ENCODE measurements at regions not wholly inside any gene's neighbourhood (a gene's known extent, or its start where the extent isn't known, plus 50 kb on each side); places are given as distances from the start of the nearest gene placed in this dataset.
A peak's percentile ranks its signal among the peaks of the same experiment; 100 is the strongest.

DNA sequence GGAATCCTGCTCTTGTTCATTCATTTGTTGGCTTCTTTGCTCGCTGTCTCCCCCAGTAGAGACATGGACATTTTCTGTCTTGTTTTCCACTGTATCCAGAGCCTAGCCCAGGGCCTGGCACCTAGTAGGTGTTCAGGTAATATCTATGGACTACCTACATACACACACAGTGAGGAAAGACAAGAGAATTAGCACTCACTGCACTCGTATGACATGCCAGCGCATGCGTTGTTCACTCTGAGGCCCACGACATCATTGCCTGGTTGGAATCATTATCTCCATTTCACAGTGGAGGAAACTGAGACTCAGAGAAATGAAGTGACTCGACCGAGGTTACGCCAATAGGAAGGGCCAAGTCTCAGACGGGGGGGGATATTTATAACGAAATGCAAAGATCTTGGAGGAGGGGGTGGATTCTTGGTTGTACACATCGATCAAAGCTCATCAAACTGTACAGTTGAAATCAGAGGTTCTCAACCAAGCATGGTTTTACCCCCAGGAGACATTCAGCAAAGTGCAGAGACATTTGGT, 140.1 kb upstream of the PTPN1 start:
- Histone ChIP-seq H3K9me2 (ENCODE audit: insufficient read depth) (no peaks in the 10 kb centered on the region), H3K9me3 (ENCODE audit: insufficient read depth, low read depth) (no peaks in the 10 kb centered on the region), H3K4me1 (replicated peaks; ENCODE audit: insufficient read depth) (peaks cover 57% of the 10 kb centered on the region), H3K79me2 (ENCODE audit: low read depth) (no peaks in the 10 kb centered on the region), H2AFZ (no peak overlapping the region), H4K20me1 (ENCODE audit: insufficient read depth) (no peaks in the 10 kb centered on the region), H3K4me2 (no peak overlapping the region), H3K36me3 (ENCODE audit: low read depth) (no peaks in the 10 kb centered on the region), H3K27ac (no peak overlapping the region), H3F3A (ENCODE audit: insufficient read depth, low read depth) (peaks cover 35% of the 10 kb centered on the region), H3K4me3 (no peak overlapping the region), H3K27me3 (ENCODE audit: insufficient read depth, low read depth) (no peaks in the 10 kb centered on the region)
- DNase-seq: no peak
- TF ChIP-seq CTCF (conservative IDR thresholded peaks at IDR 0.05): no peak
- TF ChIP-seq EZH2 (IDR thresholded peaks at IDR 0.05; ENCODE audit: low read depth): no peak
- no TSS peak for BruUV-seq (replicated peaks)
- CTCF ChIA-PET: no interaction called here
- POLR2A ChIA-PET (ENCODE audit: unreplicated experiment): interaction anchor here (0.5 kb wide), 1 partner anchor 218 kb away, joined by 3 read pairs; no protein-coding TSS in a partner anchor
- intact Hi-C loops (cut with micrococcal nuclease; ENCODE audit: unreplicated experiment): loop anchor here (5.0 kb wide), 2 partner anchors 38 to 92 kb away; no protein-coding TSS in a partner anchor

DNA sequence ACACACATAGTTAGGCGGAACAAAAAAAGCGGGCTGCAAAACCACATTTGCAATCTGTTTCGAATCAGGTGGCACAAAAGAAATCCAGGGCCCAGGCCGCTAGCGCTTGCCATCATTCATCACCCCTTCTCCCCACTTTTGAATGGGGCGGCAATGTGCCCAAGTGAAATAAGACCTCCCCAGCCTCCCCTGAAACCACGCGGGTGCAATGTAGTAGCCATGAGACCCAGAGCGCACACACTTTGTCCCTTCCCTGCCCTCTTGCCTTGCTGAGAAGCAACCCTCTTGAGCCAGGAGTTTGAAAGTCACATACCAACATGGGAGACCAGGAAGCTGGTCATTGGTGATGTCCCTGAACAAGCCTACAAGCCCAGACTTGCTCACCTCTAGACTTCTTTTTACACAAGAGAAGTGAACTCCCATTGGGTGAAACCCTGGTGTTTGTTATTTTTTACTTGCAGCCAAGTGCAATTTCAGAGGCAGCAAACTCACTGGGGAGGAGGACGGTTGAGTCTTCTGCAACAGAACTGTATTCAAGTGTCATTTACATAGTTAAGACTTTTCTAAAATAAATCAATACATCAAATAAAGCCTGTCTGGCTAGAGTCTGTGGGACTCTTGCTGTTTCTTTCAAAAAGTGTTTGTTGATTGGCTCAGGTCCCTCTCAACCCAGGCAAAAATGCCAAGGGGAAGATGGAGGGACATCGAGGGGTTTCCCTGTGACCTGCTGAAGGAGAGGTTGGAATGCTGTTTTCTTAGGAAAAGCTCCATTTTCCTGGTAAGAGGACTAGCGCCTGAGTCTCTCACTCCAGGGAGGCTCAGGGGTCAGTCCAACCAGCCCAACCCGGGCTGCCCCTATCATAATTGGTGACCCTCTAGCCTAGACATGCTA, 138.1 kb upstream of the PTPN1 start:
- POLR2A ChIA-PET (ENCODE audit: unreplicated experiment): interaction anchor here (0.6 kb wide), 1 partner anchor 81 kb away, joined by 12 read pairs; no protein-coding TSS in a partner anchor
- no peak overlapping the region for H2AFZ ChIP-seq
- no peak overlapping the region for H3K4me3 ChIP-seq
- peaks cover 31% of the 10 kb centered on the region for H3F3A ChIP-seq (ENCODE audit: insufficient read depth, low read depth)
- no peaks in the 10 kb centered on the region for H3K9me2 ChIP-seq (ENCODE audit: insufficient read depth)
- H3K36me3 ChIP-seq (ENCODE audit: low read depth): no peaks in the 10 kb centered on the region
- TSS peak; percentile 94 for BruUV-seq (replicated peaks)
- intact Hi-C loops (cut with micrococcal nuclease; ENCODE audit: unreplicated experiment): loop anchor here (5.0 kb wide), 2 partner anchors 40 to 90 kb away; no protein-coding TSS in a partner anchor
- TF ChIP-seq CTCF (conservative IDR thresholded peaks at IDR 0.05) (no peak), EZH2 (IDR thresholded peaks at IDR 0.05; ENCODE audit: low read depth) (no peak)
- H3K27ac ChIP-seq: peak overlapping the region; percentile 21
- peak in 1 of 2 experiments; percentile 45 for DNase-seq
- CTCF ChIA-PET: interaction anchor here (0.7 kb wide), 1 partner anchor 51 kb away, joined by 3 read pairs; no protein-coding TSS in a partner anchor
- no peaks in the 10 kb centered on the region for H3K9me3 ChIP-seq (ENCODE audit: insufficient read depth, low read depth)
- peak overlapping the region; percentile 42 for H3K4me2 ChIP-seq
- peaks cover 57% of the 10 kb centered on the region for H3K4me1 ChIP-seq (replicated peaks; ENCODE audit: insufficient read depth)
- H3K79me2 ChIP-seq (ENCODE audit: low read depth): no peaks in the 10 kb centered on the region
- H3K27me3 ChIP-seq (ENCODE audit: insufficient read depth, low read depth): no peaks in the 10 kb centered on the region
- no peaks in the 10 kb centered on the region for H4K20me1 ChIP-seq (ENCODE audit: insufficient read depth)

GRCh38 chr20:50372770-50373088, 137.5 kb upstream of the PTPN1 start:
- Histone ChIP-seq H3K79me2 (ENCODE audit: low read depth) (no peaks in the 10 kb centered on the region), H3K4me3 (no peak overlapping the region), H3K36me3 (ENCODE audit: low read depth) (no peaks in the 10 kb centered on the region), H3K27me3 (ENCODE audit: insufficient read depth, low read depth) (no peaks in the 10 kb centered on the region), H3K9me3 (ENCODE audit: insufficient read depth, low read depth) (no peaks in the 10 kb centered on the region), H2AFZ (no peak overlapping the region), H3F3A (ENCODE audit: insufficient read depth, low read depth) (peaks cover 35% of the 10 kb centered on the region), H3K27ac (peak overlapping the region; percentile 21), H4K20me1 (ENCODE audit: insufficient read depth) (no peaks in the 10 kb centered on the region), H3K9me2 (ENCODE audit: insufficient read depth) (no peaks in the 10 kb centered on the region), H3K4me1 (replicated peaks; ENCODE audit: insufficient read depth) (peaks cover 60% of the 10 kb centered on the region), H3K4me2 (peak overlapping the region; percentile 42)
- intact Hi-C loops (cut with micrococcal nuclease; ENCODE audit: unreplicated experiment): loop anchor here (5.0 kb wide), 2 partner anchors 40 to 90 kb away; no protein-coding TSS in a partner anchor
- TF ChIP-seq EZH2 (IDR thresholded peaks at IDR 0.05; ENCODE audit: low read depth) (no peak), CTCF (conservative IDR thresholded peaks at IDR 0.05) (no peak)
- DNase-seq: peak; percentile 68 to 71
- CTCF ChIA-PET: interaction anchor here (0.7 kb wide), 1 partner anchor 51 kb away, joined by 3 read pairs; no protein-coding TSS in a partner anchor
- POLR2A ChIA-PET (ENCODE audit: unreplicated experiment): no interaction called here
- no TSS peak for BruUV-seq (replicated peaks)

All from PC-9 (cell line).